Vagina (tissue), 2 donors: ENCODE measurements at regions not wholly inside any gene's neighbourhood (a gene's known extent, or its start where the extent isn't known, plus 50 kb on each side); places are given as distances from the start of the nearest gene placed in this dataset.

Experiments used
- DNase-seq, 2 donors: peaks; one replicate each; pipeline ENCODE4 v3.0.0-alpha.2; 2017; ENCODE audit errors: extremely low spot score in 2 of 2
- H3K27ac ChIP-seq: fragments of 200-600 bp; sonication (generic); one replicate; pipeline ENCODE4 v1.5.1; 2019
- H3K27me3 ChIP-seq: fragments of 200-600 bp; sonication (generic); one replicate; pipeline ENCODE4 v1.5.1; 2019
- H3K36me3 ChIP-seq, 2 donors: fragments of 200-600 bp; sonication (generic); one replicate each; pipeline ENCODE4 v1.5.1; 2017 to 2019
- H3K4me1 ChIP-seq: fragments of 200-600 bp; sonication (generic); one replicate; pipeline ENCODE4 v1.5.1; 2019
- H3K4me3 ChIP-seq, 2 donors: fragments of 200-600 bp; sonication (generic); 1 replicate in 1 of 2; 2 replicates in 1 of 2; pipeline ENCODE4 v1.5.1; 2016 to 2019
- H3K9me3 ChIP-seq: fragments of 200-600 bp; sonication (generic); one replicate; pipeline ENCODE4 v1.5.1; 2019
- CTCF ChIP-seq, 3 experiments: fragments of 450-650 bp in 2 of 3; fragments of 200-600 bp in 1 of 3; sonication (generic) in 1 of 3; IDR thresholded peaks; one replicate each; pipeline ENCODE4 v1.5.1; 2017 to 2019; ENCODE audit warnings: antibody characterized with exemption in 3 of 3, mild to moderate bottlenecking in 2 of 3, moderate library complexity in 2 of 3
- POLR2A ChIP-seq, 2 donors: fragments of 450-650 bp; IDR thresholded peaks; one replicate each; pipeline ENCODE4 v1.6.1; 2017; ENCODE audit warnings: antibody characterized with exemption in 2 of 2, mild to moderate bottlenecking in 2 of 2, moderate library complexity in 2 of 2
- POLR2AphosphoS5 ChIP-seq, 2 donors: sonication (generic); formaldehyde crosslinking; IDR thresholded peaks; one replicate each; pipeline ENCODE4 v1.9.0; 2017; ENCODE audit warnings: antibody characterized with exemption in 2 of 2, mild to moderate bottlenecking in 2 of 2, low read depth in 1 of 2; ENCODE audit not compliant: insufficient read depth in 1 of 2
- intact Hi-C: fragments of 100-400 bp; cut with DNase I; formaldehyde crosslinking; loops from one replicate; pipeline ENCODE4 v1.15.1; 2023

DNA sequence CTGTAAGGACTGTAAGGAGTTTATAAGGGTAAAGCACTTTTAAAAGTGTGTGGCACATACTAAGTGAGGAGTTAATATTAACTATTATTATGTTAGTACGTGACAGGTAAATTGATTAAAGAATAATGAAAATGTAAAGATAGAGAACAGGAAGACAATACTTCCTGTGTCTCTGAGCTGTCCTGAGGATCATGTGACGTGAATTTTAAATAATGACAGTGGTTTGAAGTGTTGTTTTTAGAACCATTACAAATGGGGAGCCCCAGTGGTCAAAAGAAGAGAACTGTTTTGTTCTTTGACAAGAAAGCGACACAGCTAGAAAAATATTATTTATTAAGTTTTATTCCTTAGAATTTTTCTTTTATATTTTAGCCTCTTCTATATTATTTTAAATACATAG is 241.2 kb upstream of the STARD13 start:
- Histone ChIP-seq H3K27ac (no peak overlapping the region), H3K4me3 (no peak overlapping the region), H3K4me1 (peaks cover 5% of the 10 kb centered on the region), H3K27me3 (no peaks in the 10 kb centered on the region), H3K36me3 (no peaks in the 10 kb centered on the region), H3K9me3 (no peaks in the 10 kb centered on the region)
- DNase-seq: no peak
- intact Hi-C loops: no loop called here
- TF ChIP-seq CTCF (IDR thresholded peaks at IDR 0.05) (no peak), POLR2AphosphoS5 (IDR thresholded peaks at IDR 0.05; ENCODE audit: insufficient read depth in 1 of 2, low read depth in 1 of 2) (no peak), POLR2A (IDR thresholded peaks at IDR 0.05) (no peak)

GRCh38 chr13:33528896-33529295 is 243.3 kb upstream of the STARD13 start:
- intact Hi-C loops: no loop called here
- Histone ChIP-seq H3K27me3 (no peaks in the 10 kb centered on the region), H3K9me3 (no peaks in the 10 kb centered on the region), H3K4me1 (peaks cover 5% of the 10 kb centered on the region), H3K27ac (no peak overlapping the region), H3K36me3 (no peaks in the 10 kb centered on the region), H3K4me3 (no peak overlapping the region)
- DNase-seq: no peak
- TF ChIP-seq CTCF (IDR thresholded peaks at IDR 0.05): no peak
- TF ChIP-seq POLR2AphosphoS5 (IDR thresholded peaks at IDR 0.05; ENCODE audit: insufficient read depth in 1 of 2, low read depth in 1 of 2): no peak
- TF ChIP-seq POLR2A (IDR thresholded peaks at IDR 0.05): no peak

GRCh38 chr13:33531484-33531883 is 245.9 kb upstream of the STARD13 start:
- Histone ChIP-seq H3K27me3 (no peaks in the 10 kb centered on the region), H3K36me3 (no peaks in the 10 kb centered on the region), H3K27ac (no peak overlapping the region), H3K9me3 (no peaks in the 10 kb centered on the region), H3K4me1 (no peaks in the 10 kb centered on the region), H3K4me3 (no peak overlapping the region)
- DNase-seq: no peak
- intact Hi-C loops: no loop called here
- TF ChIP-seq POLR2A (IDR thresholded peaks at IDR 0.05) (no peak), CTCF (IDR thresholded peaks at IDR 0.05) (no peak), POLR2AphosphoS5 (IDR thresholded peaks at IDR 0.05; ENCODE audit: insufficient read depth in 1 of 2, low read depth in 1 of 2) (no peak)

GRCh38 chr13:33535061-33535460 is 249.5 kb upstream of the STARD13 start:
- no peak overlapping the region for H3K27ac ChIP-seq
- DNase-seq: no peak

DNA sequence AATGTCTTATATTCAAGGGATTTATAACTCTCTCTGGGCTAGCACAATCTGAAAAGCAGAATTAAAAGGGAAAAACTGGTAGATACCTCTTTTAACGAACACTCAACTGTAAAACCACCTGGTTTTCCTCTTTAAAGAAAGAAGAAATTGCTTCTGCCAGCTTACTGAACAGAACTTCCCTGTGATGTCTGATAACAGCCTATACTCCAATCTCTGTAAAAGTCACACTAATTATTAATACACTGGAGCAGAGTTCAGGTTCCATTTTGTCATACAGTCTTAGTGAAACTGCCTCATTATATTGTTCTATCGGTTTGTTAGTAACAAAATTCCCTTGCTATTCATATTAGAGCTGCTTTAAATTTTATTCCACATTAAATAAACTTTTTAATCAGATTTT is 251.0 kb upstream of the STARD13 start:
- no peak for DNase-seq
- H3K4me1 ChIP-seq: peaks cover 14% of the 10 kb centered on the region
- no peaks in the 10 kb centered on the region for H3K36me3 ChIP-seq
- H3K27me3 ChIP-seq: no peaks in the 10 kb centered on the region
- intact Hi-C loops: no loop called here
- TF ChIP-seq POLR2AphosphoS5 (IDR thresholded peaks at IDR 0.05; ENCODE audit: insufficient read depth in 1 of 2, low read depth in 1 of 2): no peak
- H3K4me3 ChIP-seq: peak overlapping the region in 1 of 2 donors; percentile 12
- no peaks in the 10 kb centered on the region for H3K9me3 ChIP-seq
- peak overlapping the region; percentile 68 for H3K27ac ChIP-seq

More at GRCh38 chr13:33535061-33535460, 249.5 kb upstream of the STARD13 start:
- no peak overlapping the region for H3K4me3 ChIP-seq
- TF ChIP-seq CTCF (IDR thresholded peaks at IDR 0.05) (no peak), POLR2A (IDR thresholded peaks at IDR 0.05) (no peak), POLR2AphosphoS5 (IDR thresholded peaks at IDR 0.05; ENCODE audit: insufficient read depth in 1 of 2, low read depth in 1 of 2) (no peak)
- no peaks in the 10 kb centered on the region for H3K9me3 ChIP-seq
- intact Hi-C loops: no loop called here
- H3K36me3 ChIP-seq: no peaks in the 10 kb centered on the region
- H3K4me1 ChIP-seq: no peaks in the 10 kb centered on the region
- no peaks in the 10 kb centered on the region for H3K27me3 ChIP-seq
